Upper lobe of right lung (tissue), 1 donor: ENCODE measurements at regions not wholly inside any gene's neighbourhood (a gene's known extent, or its start where the extent isn't known, plus 50 kb on each side); places are given as distances from the start of the nearest gene placed in this dataset.

Experiments
- ATAC-seq: fragments of 200-7000 bp; cut with Tn5 transposase; one replicate; pipeline ENCODE4 v1.9.1; 2020; ENCODE audit warnings: mild to moderate bottlenecking, moderate library complexity
- DNase-seq: peaks from one replicate; pipeline ENCODE4 v3.0.0-alpha.2; 2020
- H3K27ac ChIP-seq: fragments of 200-600 bp; one replicate; pipeline ENCODE4 v1.8.0; 2022
- H3K27me3 ChIP-seq: fragments of 200-600 bp; one replicate; pipeline ENCODE4 v1.8.0; 2022; ENCODE audit warnings: mild to moderate bottlenecking
- H3K36me3 ChIP-seq: fragments of 200-600 bp; one replicate; pipeline ENCODE4 v1.8.0; 2022
- H3K4me1 ChIP-seq: fragments of 200-600 bp; one replicate; pipeline ENCODE4 v1.8.0; 2022
- H3K4me3 ChIP-seq: fragments of 200-600 bp; one replicate; pipeline ENCODE4 v1.8.0; 2022; ENCODE audit warnings: mild to moderate bottlenecking
- H3K9me3 ChIP-seq: fragments of 200-600 bp; one replicate; pipeline ENCODE4 v1.8.0; 2022
- intact Hi-C: fragments of 100-400 bp; cut with DNase I; formaldehyde crosslinking; loops from one replicate; pipeline ENCODE4 v1.11.0; 2022
- TF ChIP-seq, protein P1 (sequence below): fragments of 200-600 bp; IDR thresholded peaks from one replicate; pipeline ENCODE4 v1.8.0; 2022; ENCODE audit warnings: antibody characterized with exemption
- donor health status: DM: no; HTN: yes; CAD: no; lungs with severe emphysema.

DNA sequence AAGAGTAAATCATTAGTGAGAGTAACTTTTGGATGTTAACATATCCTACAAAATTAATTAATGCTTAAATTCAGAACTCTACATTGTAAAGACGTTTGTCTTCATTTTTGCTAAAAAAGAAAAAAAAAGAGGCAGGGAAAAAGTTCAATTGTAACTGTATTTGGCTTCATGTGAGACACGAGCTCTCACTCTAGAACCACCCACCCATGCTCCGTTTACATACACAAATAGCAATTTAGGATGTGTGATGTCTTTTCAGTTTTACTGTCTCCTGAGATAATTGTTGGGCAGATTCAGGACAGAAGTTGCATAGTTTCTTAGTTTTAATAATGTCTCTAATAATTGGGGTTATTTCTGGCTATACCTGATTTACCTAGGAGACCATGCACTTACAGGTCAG lies 248.6 kb downstream of the AASDHPPT start:
- Histone ChIP-seq H3K9me3 (no peaks in the 10 kb centered on the region), H3K4me1 (no peaks in the 10 kb centered on the region), H3K27ac (no peak overlapping the region), H3K27me3 (no peaks in the 10 kb centered on the region), H3K4me3 (no peak overlapping the region), H3K36me3 (no peaks in the 10 kb centered on the region)
- TF ChIP-seq, protein P1, sequence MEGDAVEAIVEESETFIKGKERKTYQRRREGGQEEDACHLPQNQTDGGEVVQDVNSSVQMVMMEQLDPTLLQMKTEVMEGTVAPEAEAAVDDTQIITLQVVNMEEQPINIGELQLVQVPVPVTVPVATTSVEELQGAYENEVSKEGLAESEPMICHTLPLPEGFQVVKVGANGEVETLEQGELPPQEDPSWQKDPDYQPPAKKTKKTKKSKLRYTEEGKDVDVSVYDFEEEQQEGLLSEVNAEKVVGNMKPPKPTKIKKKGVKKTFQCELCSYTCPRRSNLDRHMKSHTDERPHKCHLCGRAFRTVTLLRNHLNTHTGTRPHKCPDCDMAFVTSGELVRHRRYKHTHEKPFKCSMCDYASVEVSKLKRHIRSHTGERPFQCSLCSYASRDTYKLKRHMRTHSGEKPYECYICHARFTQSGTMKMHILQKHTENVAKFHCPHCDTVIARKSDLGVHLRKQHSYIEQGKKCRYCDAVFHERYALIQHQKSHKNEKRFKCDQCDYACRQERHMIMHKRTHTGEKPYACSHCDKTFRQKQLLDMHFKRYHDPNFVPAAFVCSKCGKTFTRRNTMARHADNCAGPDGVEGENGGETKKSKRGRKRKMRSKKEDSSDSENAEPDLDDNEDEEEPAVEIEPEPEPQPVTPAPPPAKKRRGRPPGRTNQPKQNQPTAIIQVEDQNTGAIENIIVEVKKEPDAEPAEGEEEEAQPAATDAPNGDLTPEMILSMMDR = no peak
- no peak for DNase-seq
- intact Hi-C loops = no loop called here
- no peak for ATAC-seq

DNA sequence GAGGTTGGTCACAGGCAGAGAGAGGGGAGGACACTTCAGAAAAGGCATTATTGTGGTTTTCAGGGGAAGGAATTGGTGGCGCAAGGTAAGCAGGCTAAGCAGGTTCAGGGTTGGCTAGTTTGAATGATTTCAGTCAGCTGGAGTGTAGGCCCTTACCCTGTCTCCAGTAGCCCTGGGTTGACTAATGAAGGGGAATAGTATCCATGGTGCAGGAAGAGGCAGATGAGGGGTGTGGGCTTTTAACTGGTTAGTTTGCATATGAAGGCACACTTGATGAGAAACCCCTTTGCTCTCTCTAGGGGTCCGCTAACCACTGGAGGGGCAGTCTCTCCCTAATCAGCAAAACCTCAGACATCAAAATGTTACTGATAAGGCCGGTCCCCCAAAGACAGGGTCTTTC lies 249.7 kb downstream of the AASDHPPT start:
- no peak overlapping the region for H3K27ac ChIP-seq
- intact Hi-C loops = no loop called here

DNA sequence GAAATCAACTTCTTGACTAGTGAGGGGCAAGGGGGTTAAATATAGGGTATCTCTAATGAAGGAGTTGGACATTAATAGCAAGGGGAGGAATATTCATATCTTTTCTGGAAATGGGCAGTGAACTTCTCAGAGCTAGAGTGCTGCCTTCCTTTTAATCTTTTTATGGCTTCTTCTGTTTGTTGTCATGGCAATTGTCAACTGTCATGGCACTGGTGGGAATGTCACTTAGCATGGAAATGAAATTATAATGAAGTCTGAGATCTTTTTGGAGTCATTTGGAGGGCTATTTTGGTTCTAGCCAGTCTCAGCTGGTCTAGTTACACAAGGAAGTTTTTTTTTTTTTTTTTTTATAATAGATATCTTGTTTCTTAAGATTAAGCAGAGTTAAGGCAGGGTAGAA lies 250.2 kb downstream of the AASDHPPT start:
- no peaks in the 10 kb centered on the region for H3K27me3 ChIP-seq
- no peak overlapping the region for H3K27ac ChIP-seq
- no peak for ATAC-seq
- intact Hi-C loops = no loop called here
- no peaks in the 10 kb centered on the region for H3K4me1 ChIP-seq
- no peak for DNase-seq
- H3K4me3 ChIP-seq = no peak overlapping the region
- H3K36me3 ChIP-seq = no peaks in the 10 kb centered on the region
- TF ChIP-seq, protein P1 = no peak
- no peaks in the 10 kb centered on the region for H3K9me3 ChIP-seq

More for the DNA sequence above, 249.7 kb downstream of the AASDHPPT start:
- no peaks in the 10 kb centered on the region for H3K9me3 ChIP-seq
- ATAC-seq (no peak), DNase-seq (no peak)
- no peaks in the 10 kb centered on the region for H3K4me1 ChIP-seq
- H3K27me3 ChIP-seq = no peaks in the 10 kb centered on the region
- H3K36me3 ChIP-seq = no peaks in the 10 kb centered on the region
- TF ChIP-seq, protein P1 = no peak
- no peak overlapping the region for H3K4me3 ChIP-seq

DNA sequence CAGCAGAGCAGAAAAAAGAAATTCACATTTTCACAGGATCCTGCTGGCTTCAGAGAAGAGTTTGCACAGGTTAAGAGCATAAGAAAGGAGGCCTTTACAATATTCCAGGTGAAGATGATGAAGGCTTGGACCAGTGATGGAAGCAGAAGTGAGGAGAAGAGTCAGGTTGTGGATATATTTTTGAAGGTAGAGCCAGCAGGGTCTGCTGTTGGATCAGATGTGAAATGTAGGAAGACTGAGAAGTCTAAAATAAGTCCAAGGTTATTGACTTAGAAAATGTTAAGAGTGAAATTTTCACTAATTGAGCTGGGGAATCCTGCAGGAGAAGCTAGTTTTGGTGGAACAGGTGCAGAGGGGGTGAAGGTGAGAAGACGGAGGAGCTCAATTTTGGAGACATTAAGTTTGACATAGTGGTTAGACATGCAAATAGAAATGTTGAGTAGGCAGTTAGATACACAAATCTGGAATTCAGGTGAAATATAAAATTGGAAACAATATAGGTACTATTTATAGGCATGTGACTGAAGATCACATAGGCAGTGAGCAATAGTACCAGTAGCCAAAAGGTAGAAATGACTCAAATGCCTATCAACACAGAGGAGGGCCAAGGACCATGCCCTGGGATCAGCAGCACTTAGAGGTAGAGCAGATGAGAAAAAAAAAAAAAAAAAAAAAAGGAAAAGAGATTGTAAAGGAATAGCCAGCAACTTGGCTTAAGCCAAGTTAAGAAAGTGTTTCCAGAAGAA lies 252.0 kb downstream of the AASDHPPT start:
- DNase-seq (no peak), ATAC-seq (no peak)
- intact Hi-C loops = no loop called here
- Histone ChIP-seq H3K4me1 (no peaks in the 10 kb centered on the region), H3K27me3 (no peaks in the 10 kb centered on the region), H3K4me3 (no peak overlapping the region), H3K36me3 (no peaks in the 10 kb centered on the region), H3K9me3 (no peaks in the 10 kb centered on the region), H3K27ac (no peak overlapping the region)
- TF ChIP-seq, protein P1 = no peak

DNA sequence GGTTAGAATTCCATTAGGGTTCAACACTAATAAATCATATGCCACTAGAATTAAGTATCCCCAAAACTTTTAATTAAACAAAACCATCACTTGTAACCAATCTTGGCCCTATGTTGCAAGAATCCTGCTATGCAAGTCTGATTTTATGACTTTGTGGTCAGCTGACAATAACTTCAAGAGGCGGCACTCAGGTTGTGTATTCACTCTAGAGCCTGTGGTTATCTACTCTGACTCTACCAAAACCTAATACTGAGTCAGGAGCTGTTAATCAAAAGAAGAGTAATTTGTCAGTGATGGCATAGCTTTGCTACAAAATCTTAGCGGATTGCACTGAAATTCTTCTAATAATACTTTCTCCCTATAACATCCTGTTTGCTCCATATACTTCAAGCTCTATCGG lies 253.7 kb downstream of the AASDHPPT start:
- Histone ChIP-seq H3K27ac (no peak overlapping the region), H3K27me3 (no peaks in the 10 kb centered on the region), H3K36me3 (no peaks in the 10 kb centered on the region), H3K9me3 (no peaks in the 10 kb centered on the region), H3K4me3 (no peak overlapping the region), H3K4me1 (no peaks in the 10 kb centered on the region)
- intact Hi-C loops = no loop called here
- ATAC-seq (no peak), DNase-seq (no peak)
- TF ChIP-seq, protein P1 = no peak

DNA sequence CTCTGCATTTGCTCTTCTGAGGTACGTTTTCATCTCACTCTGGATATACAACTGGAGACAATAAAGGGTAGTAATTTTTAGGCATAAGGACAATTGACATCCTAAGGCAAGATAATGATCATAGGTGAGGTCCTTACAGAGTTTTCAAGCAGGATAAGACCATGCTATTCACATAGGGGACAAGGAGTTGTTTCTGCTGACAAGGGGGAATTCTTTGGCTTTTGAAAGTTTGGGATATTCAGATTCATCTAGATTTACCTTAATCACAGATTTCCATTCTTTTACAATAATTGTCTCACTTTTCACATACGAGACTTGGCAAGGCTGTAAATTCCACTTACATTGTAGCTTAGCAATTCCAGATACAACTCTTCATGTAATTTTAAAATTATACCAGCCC lies 256.2 kb downstream of the AASDHPPT start:
- no peaks in the 10 kb centered on the region for H3K27me3 ChIP-seq
- H3K4me3 ChIP-seq = no peak overlapping the region
- H3K27ac ChIP-seq = no peak overlapping the region
- H3K36me3 ChIP-seq = no peaks in the 10 kb centered on the region
- ATAC-seq (no peak), DNase-seq (no peak)
- TF ChIP-seq, protein P1 = no peak
- no peaks in the 10 kb centered on the region for H3K9me3 ChIP-seq
- intact Hi-C loops = no loop called here
- H3K4me1 ChIP-seq = no peaks in the 10 kb centered on the region
